ENCODE measurements at regions not wholly inside any gene's neighbourhood (a gene's known extent, or its start where the extent isn't known, plus 50 kb on each side); places are given as distances from the start of the nearest gene placed in this dataset.

DNA sequence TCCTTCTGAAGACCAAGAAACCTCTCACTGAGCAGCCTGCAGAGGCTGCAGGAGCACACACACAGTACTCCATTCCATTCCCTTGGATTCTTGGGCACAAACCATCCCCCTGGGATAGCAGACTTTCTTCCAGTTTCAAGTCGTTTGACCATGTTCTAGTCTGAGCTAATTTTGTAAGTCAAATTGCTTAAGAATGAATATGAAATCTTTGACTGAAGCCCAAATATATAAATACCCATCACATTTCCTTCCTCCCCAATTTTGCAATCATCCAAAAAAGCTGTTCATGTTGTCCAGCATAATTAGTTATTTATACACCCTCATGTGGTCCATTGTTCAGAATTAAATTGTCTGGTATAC, 231.2 kb upstream of the TPRG1 start:
- no peak for DNase-seq

DNA sequence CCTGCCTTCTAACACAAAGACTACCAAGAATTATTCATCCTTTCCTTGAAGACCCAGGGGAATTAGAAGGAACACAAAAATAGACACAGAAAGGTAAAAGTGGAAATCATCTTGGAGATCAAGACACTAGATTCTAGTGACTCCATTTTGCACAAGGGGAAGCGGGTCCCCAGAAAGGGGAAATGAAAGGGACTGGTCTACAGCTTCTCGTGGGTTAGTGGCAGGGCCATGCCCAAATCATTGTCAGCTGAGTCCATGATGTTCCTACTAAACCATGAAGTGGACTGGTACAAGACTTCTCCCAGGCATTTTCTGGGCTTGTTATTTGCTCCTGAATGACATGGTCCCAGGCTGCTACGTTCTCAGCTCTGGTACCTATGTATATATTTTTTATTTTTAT, 230.7 kb upstream of the TPRG1 start:
- DNase-seq, result peak in 1 of 56 donors; percentile 31

GRCh38 chr3:188942191-188942590, 229.6 kb upstream of the TPRG1 start:
- no peak for DNase-seq

DNA sequence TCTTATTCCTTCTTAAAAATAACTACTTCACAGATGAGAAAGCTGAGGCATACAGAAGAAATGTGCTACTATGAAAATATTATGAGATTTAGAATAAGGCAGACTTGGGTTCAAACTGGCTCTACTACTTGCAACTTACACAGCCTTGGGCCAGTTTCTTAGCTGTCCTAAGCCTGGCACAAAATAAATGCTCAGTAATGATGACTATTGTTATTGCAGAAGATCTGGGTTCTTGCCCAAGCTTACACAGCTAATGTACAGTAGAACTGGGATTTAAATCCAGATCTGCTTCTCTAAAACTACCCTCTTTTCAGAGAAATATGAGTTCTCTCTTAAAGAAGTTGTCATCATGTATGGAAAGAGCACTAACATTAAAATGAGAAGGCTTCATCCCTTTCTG, 228.2 kb upstream of the TPRG1 start:
- DNase-seq, result no peak

- no peak for DNase-seq
These were observed 227.7 kb upstream of the TPRG1 start for GRCh38 chr3:188944108-188944507.

DNA sequence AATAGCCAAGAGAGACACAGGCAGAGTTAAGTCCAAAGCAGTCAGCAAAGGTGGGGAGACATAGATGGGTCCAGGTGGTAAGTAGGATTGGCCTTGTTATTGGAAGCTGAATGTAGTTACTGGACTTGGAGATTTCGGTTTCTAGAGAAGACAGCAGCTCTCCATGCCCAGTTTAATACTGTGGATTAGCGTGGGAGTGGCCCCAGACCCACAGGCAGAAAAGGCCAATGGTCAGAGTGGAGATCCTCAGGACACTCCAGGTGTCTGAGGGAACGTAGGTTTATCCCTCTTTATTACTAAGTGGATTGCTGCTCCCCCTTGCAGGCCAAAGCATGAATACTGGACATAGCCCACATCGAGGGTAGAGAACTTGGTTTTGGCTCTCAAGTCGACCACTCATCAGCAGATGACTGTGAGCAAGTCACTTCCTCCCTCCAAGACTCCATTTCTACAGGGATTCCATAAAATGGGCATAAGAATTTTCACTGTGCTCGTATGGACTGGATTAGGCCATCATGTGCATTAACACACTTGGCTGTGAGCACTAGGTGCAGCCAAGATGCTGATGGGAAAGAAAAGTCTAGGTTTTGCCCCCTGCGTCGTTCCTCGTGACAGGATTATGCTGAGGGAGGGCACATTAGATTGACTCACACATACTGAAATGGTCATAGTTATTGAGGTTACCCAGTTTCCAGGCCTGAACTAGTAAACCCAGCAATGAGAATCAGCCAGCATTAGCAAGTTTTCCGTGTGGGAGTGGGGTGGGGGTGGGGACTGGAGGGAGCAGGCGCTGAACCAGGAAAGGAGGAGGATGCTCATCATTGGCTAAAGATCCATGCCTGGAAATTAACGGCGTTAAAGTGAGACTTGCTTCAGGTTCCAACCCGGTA, 225.2 kb upstream of the TPRG1 start:
- peak in 10 of 56 donors; percentile 37 to 75 (median 56) for DNase-seq

DNA sequence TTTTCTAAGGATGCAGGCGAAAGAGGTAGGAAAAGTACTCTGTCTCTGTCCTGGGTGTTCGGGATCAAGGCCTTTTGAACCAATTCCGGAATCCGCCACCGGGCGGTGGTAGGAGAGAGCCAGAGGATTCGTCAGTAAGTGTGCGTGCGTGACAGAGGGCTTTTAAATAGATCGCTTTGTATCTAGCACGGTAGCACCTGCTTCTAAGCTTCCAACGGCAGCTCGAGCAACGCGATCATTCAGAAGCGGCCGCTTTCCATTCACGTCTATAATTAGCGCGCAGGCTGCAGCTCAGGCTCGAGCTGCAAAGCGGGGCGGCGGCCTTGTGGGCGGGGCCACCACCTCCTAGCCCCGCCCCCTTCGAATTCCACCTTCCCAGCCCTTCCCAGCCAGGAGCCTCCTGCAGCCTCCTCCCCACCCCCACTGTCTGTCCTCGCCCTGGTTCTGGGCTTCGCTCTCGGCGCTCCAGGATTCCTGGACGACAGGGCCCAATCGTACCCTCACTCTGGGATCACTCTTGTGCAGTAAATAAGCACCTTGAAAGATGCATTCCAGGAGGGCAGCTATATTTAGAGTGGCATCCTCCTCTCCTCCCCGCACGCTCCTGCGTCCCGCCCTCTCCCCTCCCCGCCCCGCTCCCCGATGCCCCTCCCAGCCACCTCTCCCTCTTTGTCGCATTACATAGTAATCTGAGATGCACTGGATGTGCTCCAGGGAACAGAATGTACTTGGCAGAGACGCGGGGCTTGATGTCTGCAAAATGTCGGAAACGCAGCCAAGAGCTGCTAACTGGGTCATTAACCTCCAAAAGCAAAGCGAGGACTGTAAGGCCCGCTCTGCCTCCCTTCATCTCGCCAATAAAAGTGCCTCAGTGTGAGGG, 224.1 kb upstream of the TPRG1 start:
- DNase-seq, result peak; percentile 68 to 96 (median 88)

DNA sequence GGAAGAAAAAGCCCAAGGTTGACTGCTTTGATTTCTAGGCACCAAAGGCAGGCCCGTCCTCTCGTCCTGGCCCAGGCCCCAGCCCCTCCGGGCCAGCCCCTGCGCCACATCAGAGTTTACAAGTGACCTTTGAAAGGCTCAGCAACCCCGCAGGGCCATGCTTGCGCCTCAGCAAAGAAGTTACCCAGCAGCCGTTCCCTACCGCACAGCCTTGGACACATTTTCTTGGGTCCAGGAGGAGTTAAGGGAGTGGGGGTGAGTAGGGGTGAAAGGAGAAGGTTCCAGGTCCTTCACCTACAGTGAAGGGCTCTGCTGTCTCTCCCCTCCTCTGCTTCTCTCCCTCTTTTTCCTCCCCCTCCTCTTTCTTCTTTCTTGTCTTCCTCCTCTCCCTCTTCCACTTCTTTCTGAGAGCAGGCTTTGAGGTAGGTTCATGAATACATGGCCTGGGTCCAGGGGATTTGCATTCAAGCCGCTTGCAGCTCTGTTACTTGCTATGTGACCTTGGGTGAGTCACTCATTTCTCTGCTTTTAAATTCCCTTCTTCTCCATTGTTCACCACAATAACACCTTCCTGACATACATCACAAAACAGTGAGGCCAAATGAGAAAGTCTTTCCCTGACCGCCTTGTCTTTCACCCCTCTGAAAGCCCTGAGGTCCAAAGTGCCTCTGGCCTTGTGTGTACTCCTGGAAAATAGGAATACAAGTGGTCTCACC, 223.3 kb upstream of the TPRG1 start:
- DNase-seq, result peak in 24 of 56 donors; percentile 28 to 84 (median 52)

DNA sequence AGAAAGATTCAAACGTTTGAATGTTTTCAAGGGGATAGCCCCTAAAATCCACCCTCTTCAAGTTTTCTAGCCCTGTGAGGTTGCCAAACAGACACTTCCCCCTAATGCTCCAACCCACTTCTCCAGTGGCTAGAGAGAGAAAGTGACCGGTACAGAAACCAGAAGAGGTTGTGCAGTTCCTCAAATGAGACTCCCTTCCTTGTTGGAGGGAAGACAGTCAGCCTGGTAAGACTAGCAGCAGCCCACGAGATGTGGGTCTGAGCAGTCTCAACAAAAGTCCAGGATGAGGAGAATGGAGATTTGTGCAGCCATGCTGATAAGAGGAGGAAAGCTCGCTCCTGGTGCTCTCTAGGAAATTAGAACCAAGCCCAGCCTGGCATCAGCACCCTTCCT, 222.8 kb upstream of the TPRG1 start:
- peak in 8 of 56 donors; percentile 10 to 52 (median 30) for DNase-seq

- DNase-seq, result no peak
These were observed 222.3 kb upstream of the TPRG1 start for GRCh38 chr3:188949456-188949855.

DNA sequence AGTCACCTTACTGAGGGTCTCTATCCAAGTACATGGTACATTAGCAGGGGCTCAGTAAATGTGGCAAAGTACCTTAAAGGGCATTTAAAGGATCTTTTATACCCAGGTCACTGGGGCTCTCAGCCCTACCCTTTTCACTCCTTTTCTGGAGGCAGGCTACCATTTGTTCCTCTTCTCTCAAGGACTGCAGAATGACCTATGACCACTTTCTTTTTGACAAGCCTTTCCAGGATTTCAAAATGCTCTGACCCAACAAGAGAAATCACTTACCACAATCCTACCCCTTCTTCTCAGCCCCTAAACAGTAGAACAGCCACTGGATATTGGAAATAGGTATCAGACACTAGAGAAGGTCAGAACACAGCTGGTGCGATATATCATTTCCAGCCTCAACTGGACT, 221.8 kb upstream of the TPRG1 start:
- DNase-seq, result no peak

- DNase-seq, result peak in 6 of 56 donors; percentile 14 to 55 (median 32)
These were observed 220.8 kb upstream of the TPRG1 start for GRCh38 chr3:188950832-188951489.

DNA sequence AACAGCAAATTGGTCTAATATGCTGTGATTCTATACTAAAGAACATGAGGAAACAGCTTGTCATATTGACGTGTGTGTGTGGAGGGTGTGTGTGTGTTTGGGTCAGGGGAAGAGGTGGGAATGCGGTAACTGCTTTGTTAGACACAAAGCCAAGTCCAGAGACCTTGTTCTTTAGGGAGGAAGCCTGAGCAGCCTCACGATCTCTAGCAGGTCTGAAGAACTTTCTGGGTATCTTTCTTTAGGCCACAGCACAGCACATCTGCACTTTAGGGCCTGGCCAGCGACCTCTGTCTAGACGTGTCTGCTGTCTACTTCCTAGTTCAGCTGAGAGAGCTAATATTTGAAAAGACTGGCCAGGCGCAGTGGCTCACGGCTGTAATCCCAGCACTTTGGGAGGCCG, 220.0 kb upstream of the TPRG1 start:
- no peak for DNase-seq

DNA sequence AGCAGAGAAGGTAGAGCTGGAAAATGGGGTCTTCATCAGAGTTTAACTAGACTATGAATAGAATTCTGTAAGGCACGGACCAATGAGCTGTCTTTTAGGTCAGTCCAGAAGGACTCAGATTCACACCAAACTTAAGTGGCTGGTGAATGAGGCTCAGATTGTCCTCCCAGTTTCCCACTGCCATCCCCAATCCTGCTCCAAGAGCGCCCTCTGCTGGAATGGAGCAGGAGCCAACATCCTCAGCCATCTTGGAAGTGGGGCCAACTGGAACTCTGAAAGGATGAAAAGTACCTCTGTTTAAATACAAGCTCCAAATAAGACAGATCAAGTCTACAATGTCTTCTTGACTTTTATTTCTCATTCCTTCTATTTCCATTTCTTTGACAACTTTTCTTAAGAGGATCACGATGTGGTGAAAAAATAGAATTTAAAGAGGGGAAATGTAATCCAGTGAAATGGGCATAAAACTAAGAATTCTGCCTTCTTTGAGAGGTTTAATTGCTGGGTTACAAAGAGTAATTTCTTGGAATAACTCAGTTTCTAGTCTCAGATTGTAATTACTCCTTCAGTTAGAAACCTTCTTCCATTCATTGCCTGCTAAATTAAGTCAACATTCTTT, 217.1 kb upstream of the TPRG1 start:
- peak in 55 of 56 donors; percentile 7 to 92 (median 72) for DNase-seq

DNA sequence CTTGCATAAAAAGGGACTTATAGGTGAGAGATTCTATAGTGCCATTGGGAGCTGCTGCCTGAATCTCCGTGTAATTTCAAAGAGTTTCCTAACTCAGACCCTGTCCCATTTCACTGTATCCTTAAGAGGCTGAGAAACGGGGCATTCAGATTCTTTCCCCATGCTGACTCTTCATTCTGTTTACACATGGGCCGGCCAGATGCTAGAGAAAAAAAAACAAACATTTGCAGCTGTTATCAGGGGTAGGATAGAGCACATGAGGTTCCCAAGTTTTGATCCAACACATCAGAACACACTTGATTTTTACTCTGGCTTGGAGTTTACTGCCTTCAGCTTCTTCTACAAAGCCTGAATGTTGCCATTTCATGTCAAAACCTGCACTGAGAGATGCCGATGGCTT, 215.9 kb upstream of the TPRG1 start:
- DNase-seq, result no peak

GRCh38 chr3:188956839-188957489, 214.8 kb upstream of the TPRG1 start:
- peak in 1 of 56 donors; percentile 7 for DNase-seq

GRCh38 chr3:188959013-188959412, 212.8 kb upstream of the TPRG1 start:
- no peak for DNase-seq

- DNase-seq, result no peak
These were observed 209.2 kb upstream of the TPRG1 start for GRCh38 chr3:188962253-188963247.

DNA sequence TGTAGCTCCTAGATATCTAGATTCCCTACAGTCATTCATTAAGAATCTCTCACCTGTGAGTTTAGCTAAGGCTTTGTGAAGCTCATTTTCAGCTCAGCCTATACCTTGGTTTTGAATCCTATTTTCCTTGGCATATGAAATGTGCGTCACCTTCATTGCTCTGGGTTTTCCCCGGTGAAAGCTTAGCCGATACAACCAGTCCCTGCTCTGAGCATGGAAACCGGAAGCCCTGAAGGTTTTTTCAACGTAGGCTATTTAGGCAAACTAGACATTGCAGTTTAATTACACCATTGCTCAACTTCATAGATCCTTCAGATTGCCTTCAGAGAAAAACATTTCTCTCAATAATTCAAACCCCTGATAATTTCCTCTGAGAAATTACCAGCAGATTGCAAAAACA, 206.8 kb upstream of the TPRG1 start:
- DNase-seq, result no peak

All from nucleus accumbens (tissue), 56 donors.